PC-9 (cell line): ENCODE measurements at regions not wholly inside any gene's neighbourhood (a gene's known extent, or its start where the extent isn't known, plus 50 kb on each side); places are given as distances from the start of the nearest gene placed in this dataset.

Source experiments
- EZH2 ChIP-seq: fragments of 200-600 bp; sonication (generic); IDR thresholded peaks from 2 replicates; pipeline ENCODE4 v1.8.0; 2017; ENCODE audit warnings: antibody characterized with exemption, low read depth
- TF ChIP-seq, protein P1 (sequence below): fragments of 200-600 bp; sonication (generic); conservative IDR thresholded peaks from 2 replicates; pipeline ENCODE4 v1.6.1; 2017; ENCODE audit warnings: mixed run types, antibody characterized with exemption, mild to moderate bottlenecking, moderate library complexity

DNA sequence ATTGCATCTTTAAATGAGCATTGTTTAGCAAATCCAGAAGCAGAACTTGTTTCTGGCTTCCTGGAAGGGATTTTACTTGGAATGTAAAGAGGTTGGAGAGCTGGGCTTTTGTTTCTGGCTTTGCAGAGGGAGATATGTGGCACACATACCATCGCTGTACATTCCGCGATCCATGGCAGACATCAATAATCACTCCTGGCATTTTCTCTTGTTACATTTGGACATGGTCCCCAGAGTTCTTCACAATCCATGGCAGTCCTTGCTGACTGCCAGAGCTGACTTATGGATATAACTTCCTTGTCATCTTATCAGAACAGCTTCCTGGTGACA lies 445.6 kb upstream of the SPRED2 start:
- TF ChIP-seq, protein P1, sequence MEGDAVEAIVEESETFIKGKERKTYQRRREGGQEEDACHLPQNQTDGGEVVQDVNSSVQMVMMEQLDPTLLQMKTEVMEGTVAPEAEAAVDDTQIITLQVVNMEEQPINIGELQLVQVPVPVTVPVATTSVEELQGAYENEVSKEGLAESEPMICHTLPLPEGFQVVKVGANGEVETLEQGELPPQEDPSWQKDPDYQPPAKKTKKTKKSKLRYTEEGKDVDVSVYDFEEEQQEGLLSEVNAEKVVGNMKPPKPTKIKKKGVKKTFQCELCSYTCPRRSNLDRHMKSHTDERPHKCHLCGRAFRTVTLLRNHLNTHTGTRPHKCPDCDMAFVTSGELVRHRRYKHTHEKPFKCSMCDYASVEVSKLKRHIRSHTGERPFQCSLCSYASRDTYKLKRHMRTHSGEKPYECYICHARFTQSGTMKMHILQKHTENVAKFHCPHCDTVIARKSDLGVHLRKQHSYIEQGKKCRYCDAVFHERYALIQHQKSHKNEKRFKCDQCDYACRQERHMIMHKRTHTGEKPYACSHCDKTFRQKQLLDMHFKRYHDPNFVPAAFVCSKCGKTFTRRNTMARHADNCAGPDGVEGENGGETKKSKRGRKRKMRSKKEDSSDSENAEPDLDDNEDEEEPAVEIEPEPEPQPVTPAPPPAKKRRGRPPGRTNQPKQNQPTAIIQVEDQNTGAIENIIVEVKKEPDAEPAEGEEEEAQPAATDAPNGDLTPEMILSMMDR: no peak
- no peak for TF ChIP-seq EZH2
